ENCODE measurements at regions not wholly inside any gene's neighbourhood (a gene's known extent, or its start where the extent isn't known, plus 50 kb on each side); places are given as distances from the start of the nearest gene placed in this dataset.

- TF ChIP-seq REST (IDR thresholded peaks at IDR 0.05; ENCODE audit: insufficient read depth in 1 of 2, low read depth in 2 of 2, low read length in 2 of 2) (no peak), SIN3A (IDR thresholded peaks at IDR 0.05; ENCODE audit: borderline replicate concordance, insufficient read depth, low read length) (no peak), TAF1 (IDR thresholded peaks at IDR 0.05; ENCODE audit: borderline replicate concordance, insufficient read depth, low read length) (no peak), POLR2AphosphoS5 (IDR thresholded peaks at IDR 0.05; ENCODE audit: low read depth, low read length) (no peak), FOXP2 (optimal IDR thresholded peaks at IDR 0.05; ENCODE audit: borderline replicate concordance, extremely low read depth, extremely low read length, insufficient read depth) (no peak)
These were observed 445.9 kb upstream of the RGS6 start for GRCh38 chr14:71486279-71486678.

GRCh38 chr14:71487449-71487848, 444.8 kb upstream of the RGS6 start:
- TF ChIP-seq REST (IDR thresholded peaks at IDR 0.05; ENCODE audit: insufficient read depth in 1 of 2, low read depth in 2 of 2, low read length in 2 of 2) (no peak), TAF1 (IDR thresholded peaks at IDR 0.05; ENCODE audit: borderline replicate concordance, insufficient read depth, low read length) (no peak), FOXP2 (optimal IDR thresholded peaks at IDR 0.05; ENCODE audit: borderline replicate concordance, extremely low read depth, extremely low read length, insufficient read depth) (no peak), POLR2AphosphoS5 (IDR thresholded peaks at IDR 0.05; ENCODE audit: low read depth, low read length) (no peak), SIN3A (IDR thresholded peaks at IDR 0.05; ENCODE audit: borderline replicate concordance, insufficient read depth, low read length) (no peak)

GRCh38 chr14:71487941-71488340, 444.3 kb upstream of the RGS6 start:
- no peak for TF ChIP-seq REST (IDR thresholded peaks at IDR 0.05; ENCODE audit: insufficient read depth in 1 of 2, low read depth in 2 of 2, low read length in 2 of 2)
- no peak for TF ChIP-seq SIN3A (IDR thresholded peaks at IDR 0.05; ENCODE audit: borderline replicate concordance, insufficient read depth, low read length)
- no peak for TF ChIP-seq POLR2AphosphoS5 (IDR thresholded peaks at IDR 0.05; ENCODE audit: low read depth, low read length)
- TF ChIP-seq TAF1 (IDR thresholded peaks at IDR 0.05; ENCODE audit: borderline replicate concordance, insufficient read depth, low read length) = no peak
- TF ChIP-seq FOXP2 (optimal IDR thresholded peaks at IDR 0.05; ENCODE audit: borderline replicate concordance, extremely low read depth, extremely low read length, insufficient read depth) = no peak

GRCh38 chr14:71488703-71489191, 443.5 kb upstream of the RGS6 start:
- no peak for TF ChIP-seq SIN3A (IDR thresholded peaks at IDR 0.05; ENCODE audit: borderline replicate concordance, insufficient read depth, low read length)
- no peak for TF ChIP-seq FOXP2 (optimal IDR thresholded peaks at IDR 0.05; ENCODE audit: borderline replicate concordance, extremely low read depth, extremely low read length, insufficient read depth)
- TF ChIP-seq POLR2AphosphoS5 (IDR thresholded peaks at IDR 0.05; ENCODE audit: low read depth, low read length) = no peak
- no peak for TF ChIP-seq TAF1 (IDR thresholded peaks at IDR 0.05; ENCODE audit: borderline replicate concordance, insufficient read depth, low read length)
- no peak for TF ChIP-seq REST (IDR thresholded peaks at IDR 0.05; ENCODE audit: insufficient read depth in 1 of 2, low read depth in 2 of 2, low read length in 2 of 2)

GRCh38 chr14:71489742-71490141, 442.5 kb upstream of the RGS6 start:
- no peak for TF ChIP-seq FOXP2 (optimal IDR thresholded peaks at IDR 0.05; ENCODE audit: borderline replicate concordance, extremely low read depth, extremely low read length, insufficient read depth)
- TF ChIP-seq SIN3A (IDR thresholded peaks at IDR 0.05; ENCODE audit: borderline replicate concordance, insufficient read depth, low read length) = no peak
- TF ChIP-seq POLR2AphosphoS5 (IDR thresholded peaks at IDR 0.05; ENCODE audit: low read depth, low read length) = no peak
- no peak for TF ChIP-seq TAF1 (IDR thresholded peaks at IDR 0.05; ENCODE audit: borderline replicate concordance, insufficient read depth, low read length)
- no peak for TF ChIP-seq REST (IDR thresholded peaks at IDR 0.05; ENCODE audit: insufficient read depth in 1 of 2, low read depth in 2 of 2, low read length in 2 of 2)
